ENCODE measurements at regions not wholly inside any gene's neighbourhood (a gene's known extent, or its start where the extent isn't known, plus 50 kb on each side); places are given as distances from the start of the nearest gene placed in this dataset.

DNA sequence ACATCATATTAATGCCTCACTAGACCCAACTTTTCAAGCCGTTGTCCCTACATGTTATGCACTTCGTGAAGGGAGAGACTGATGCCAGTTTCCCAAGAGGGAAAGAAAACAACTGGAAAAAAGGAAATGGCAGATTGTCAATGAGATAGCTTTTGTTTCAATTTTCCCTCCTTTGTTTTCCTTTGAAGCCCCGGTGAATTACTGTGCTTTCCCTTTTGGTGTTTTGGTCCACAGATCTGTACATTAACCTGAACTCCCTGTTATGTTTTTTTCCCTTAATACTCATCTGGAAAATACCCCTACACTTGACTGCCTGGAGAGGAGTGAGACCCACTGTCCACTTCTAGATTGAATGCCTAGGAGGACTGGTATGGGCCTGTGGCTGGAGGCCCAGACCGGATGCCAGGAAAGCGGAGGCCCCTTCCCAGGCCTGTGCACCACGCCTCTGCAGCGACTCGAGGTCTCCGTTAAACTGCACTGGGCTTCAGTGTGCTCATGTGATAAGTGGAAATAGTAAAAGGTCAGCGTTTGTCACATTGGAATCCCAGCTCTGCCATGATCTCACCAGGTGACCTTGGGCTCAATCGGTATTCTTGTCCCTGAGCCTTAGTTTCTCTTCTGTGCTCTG lies 106.4 kb downstream of the GATA6 start:
- H3K27me3 ChIP-seq (ENCODE audit: control insufficient read depth, insufficient read depth), result no peaks in the 10 kb centered on the region
- peak; percentile 40 to 81 for ATAC-seq
- H3K9me3 ChIP-seq (ENCODE audit: control insufficient read depth, low read length), result no peaks in the 10 kb centered on the region
- 46% methylated on average over 10 of the region's 11 CpGs for WGBS
- intact Hi-C loops (cut with DNase I), result loop anchor here in 2 of 4 donors (5.0 to 10.0 kb wide), 2 partner anchors 71 to 189 kb away; no protein-coding TSS in a partner anchor
- peaks cover 5% of the 10 kb centered on the region for H3K4me1 ChIP-seq (ENCODE audit: control insufficient read depth, insufficient read depth, low read length)
- no peak overlapping the region for H3K4me3 ChIP-seq (ENCODE audit: low read length)
- peak overlapping the region; percentile 86 for H3K27ac ChIP-seq (ENCODE audit: low read length)
- peak; percentile 48 to 70 (median 64) for DNase-seq

DNA sequence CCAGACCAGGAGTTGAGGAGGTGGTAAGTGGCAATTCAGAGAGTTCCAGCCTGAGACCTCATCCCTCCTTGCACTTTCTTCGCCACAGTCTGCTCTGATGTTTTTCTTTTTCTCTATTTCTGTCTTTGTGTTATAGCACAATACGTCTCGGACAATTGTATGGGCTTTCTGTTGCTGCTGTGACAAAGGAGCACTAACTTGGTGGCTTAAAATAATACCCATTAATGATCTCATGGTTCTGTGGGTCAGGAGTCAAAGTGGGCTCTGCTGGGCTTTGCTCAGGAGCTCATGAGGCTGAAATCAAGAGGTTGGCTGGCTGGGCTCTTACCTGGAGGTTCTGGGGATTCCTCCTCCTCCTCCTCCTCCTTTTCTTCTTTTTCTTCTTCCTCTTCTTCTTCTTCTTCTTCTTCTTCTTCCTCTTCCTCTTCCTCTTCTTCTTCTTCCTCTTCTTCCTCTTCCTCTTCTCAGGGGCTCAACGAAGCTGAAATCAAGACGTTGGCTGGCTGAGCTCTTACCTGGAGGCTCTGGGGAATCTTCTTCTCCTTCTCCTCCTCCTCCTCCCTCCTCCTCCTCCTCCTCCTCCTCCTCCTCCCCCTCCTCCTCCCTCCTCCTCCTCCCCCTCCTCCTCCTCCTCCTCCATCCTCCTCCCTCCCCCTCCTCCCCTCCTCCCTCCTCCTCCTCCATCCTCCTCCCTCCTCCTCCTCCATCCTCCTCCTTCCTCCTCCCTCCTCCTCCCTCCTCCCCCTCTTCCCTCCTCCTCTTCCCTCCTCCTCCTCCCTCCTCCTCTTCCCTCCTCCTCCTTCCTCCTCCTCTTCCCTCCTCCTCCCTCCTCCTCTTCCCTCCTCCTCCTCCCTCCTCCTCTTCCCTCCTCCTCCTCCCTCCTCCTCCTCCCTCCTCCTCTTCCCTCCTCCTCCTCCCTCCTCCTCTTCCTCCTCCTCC lies 104.0 kb downstream of the GATA6 start:
- no peak overlapping the region for H3K4me3 ChIP-seq (ENCODE audit: low read length)
- peaks cover 4% of the 10 kb centered on the region for H3K4me1 ChIP-seq (ENCODE audit: control insufficient read depth, insufficient read depth, low read length)
- no peaks in the 10 kb centered on the region for H3K9me3 ChIP-seq (ENCODE audit: control insufficient read depth, low read length)
- no peaks in the 10 kb centered on the region for H3K27me3 ChIP-seq (ENCODE audit: control insufficient read depth, insufficient read depth)
- intact Hi-C loops (cut with DNase I), result loop anchor here in 2 of 4 donors (5.0 to 10.0 kb wide), 2 partner anchors 191 to 289 kb away; no protein-coding TSS in a partner anchor
- 94% methylated on average over 5 of the region's 5 CpGs for WGBS
- no peak overlapping the region for H3K27ac ChIP-seq (ENCODE audit: low read length)
- no peak for ATAC-seq
- no peak for DNase-seq

DNA sequence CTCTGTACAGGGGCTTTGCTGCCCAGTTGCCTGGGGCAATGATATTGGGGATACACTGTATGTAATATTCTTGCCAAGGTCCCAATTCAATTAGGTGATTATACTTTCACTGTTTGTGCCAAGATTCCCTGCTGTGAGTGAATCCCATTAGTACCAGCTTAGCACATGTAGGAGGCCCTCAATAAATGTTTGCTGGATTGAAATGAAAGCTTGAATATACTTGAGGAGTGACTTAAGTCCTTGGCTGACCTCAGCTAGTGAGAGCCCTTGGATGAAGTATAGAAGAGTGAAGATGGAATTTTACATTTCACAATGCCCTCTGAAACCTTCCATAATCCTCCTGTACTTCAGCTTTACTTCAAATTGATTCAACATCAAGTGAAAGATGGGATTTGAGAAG lies 102.9 kb downstream of the GATA6 start:
- ATAC-seq, result no peak
- Histone ChIP-seq H3K4me3 (ENCODE audit: low read length) (no peak overlapping the region), H3K4me1 (ENCODE audit: control insufficient read depth, insufficient read depth, low read length) (peaks cover 4% of the 10 kb centered on the region), H3K9me3 (ENCODE audit: control insufficient read depth, low read length) (no peaks in the 10 kb centered on the region), H3K27ac (ENCODE audit: low read length) (peak overlapping the region; percentile 13), H3K27me3 (ENCODE audit: control insufficient read depth, insufficient read depth) (no peaks in the 10 kb centered on the region)
- intact Hi-C loops (cut with DNase I), result loop anchor here in 2 of 4 donors (5.0 to 10.0 kb wide), 2 partner anchors 193 to 290 kb away; no protein-coding TSS in a partner anchor
- DNase-seq, result no peak

DNA sequence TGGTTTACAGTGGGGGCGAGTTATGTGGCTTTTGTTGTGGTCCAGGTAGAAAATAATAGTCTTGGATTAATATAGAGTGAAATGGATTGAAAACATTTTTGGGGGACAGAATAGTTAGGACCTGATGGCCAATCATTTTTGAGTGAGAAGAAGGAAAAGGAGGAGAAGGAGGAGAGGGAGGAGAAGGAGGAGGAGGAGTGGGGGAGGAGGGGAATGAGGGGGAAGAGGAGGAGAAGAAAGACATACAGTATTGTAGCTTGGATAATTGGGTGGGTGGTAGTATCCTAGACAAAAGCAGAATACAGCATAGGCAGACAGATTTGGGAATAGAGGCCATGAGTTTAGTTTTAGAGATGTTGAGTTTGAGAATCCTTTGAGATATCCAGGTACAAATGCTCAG lies 101.6 kb downstream of the GATA6 start:
- H3K4me1 ChIP-seq (ENCODE audit: control insufficient read depth, insufficient read depth, low read length), result peaks cover 4% of the 10 kb centered on the region
- no peak overlapping the region for H3K4me3 ChIP-seq (ENCODE audit: low read length)
- ATAC-seq, result no peak
- 95% methylated on average over 1 of the region's 1 CpG for WGBS
- no peaks in the 10 kb centered on the region for H3K27me3 ChIP-seq (ENCODE audit: control insufficient read depth, insufficient read depth)
- intact Hi-C loops (cut with DNase I), result loop anchor here in 2 of 4 donors (5.0 to 10.0 kb wide), 2 partner anchors 194 to 291 kb away; no protein-coding TSS in a partner anchor
- no peak for DNase-seq
- H3K9me3 ChIP-seq (ENCODE audit: control insufficient read depth, low read length), result no peaks in the 10 kb centered on the region
- peak overlapping the region; percentile 53 for H3K27ac ChIP-seq (ENCODE audit: low read length)

DNA sequence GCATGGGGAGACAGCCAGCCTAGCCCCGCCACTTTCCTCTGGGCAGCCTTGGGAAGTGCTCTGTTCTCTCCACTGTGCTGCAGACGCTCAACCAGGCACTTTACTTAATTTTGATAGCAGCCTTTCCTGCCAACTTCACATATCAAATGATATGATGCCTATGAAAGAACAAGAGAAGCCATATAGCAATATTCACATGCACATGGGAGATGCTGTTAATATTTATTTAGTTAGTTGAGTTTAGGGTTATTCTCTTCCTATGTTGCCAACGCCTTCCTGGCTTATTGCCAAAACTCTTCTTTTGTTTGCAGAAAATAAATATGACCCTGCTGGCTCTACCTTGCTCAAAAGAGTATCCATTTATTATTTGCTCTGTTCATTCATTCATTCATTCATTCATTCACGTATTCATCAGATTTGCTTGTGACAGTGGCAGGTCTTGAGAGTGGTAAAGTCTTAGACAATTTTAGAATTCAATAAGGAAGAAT lies 99.3 kb downstream of the GATA6 start:
- intact Hi-C loops (cut with DNase I), result loop anchor here in 2 of 4 donors (5.0 kb wide), 3 partner anchors 76 to 294 kb away; no protein-coding TSS in a partner anchor
- DNase-seq, result no peak
- no peak for ATAC-seq
- Histone ChIP-seq H3K4me3 (ENCODE audit: low read length) (no peak overlapping the region), H3K9me3 (ENCODE audit: control insufficient read depth, low read length) (no peaks in the 10 kb centered on the region), H3K27ac (ENCODE audit: low read length) (peak overlapping the region; percentile 94), H3K4me1 (ENCODE audit: control insufficient read depth, insufficient read depth, low read length) (peaks cover 4% of the 10 kb centered on the region), H3K27me3 (ENCODE audit: control insufficient read depth, insufficient read depth) (no peaks in the 10 kb centered on the region)
- 59% methylated on average over 4 of the region's 4 CpGs for WGBS

DNA sequence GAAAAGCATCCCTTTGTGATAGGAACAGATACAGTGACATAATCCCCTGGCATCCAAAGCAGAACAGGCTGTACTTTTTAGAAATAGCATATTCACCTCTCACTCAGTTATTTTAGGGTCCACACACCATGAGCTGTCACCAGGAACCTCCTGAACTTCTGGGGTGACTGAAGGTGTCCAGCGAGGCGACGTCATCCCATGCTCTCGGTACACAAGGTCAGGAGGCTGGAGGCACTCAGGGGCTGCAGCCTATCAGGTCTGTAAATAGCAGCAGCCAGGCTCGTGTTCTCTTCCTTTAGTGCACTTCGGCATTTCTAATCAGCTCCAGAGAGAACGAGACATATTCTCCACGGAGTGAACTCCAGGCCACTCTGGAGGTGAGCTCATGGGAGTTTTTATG lies 98.3 kb downstream of the GATA6 start:
- intact Hi-C loops (cut with DNase I), result loop anchor here in 2 of 4 donors (5.0 kb wide), 3 partner anchors 75 to 295 kb away; no protein-coding TSS in a partner anchor
- H3K4me3 ChIP-seq (ENCODE audit: low read length), result no peak overlapping the region
- no peaks in the 10 kb centered on the region for H3K27me3 ChIP-seq (ENCODE audit: control insufficient read depth, insufficient read depth)
- no peaks in the 10 kb centered on the region for H3K9me3 ChIP-seq (ENCODE audit: control insufficient read depth, low read length)
- H3K27ac ChIP-seq (ENCODE audit: low read length), result peak overlapping the region; percentile 94
- WGBS, result 24% methylated on average over 8 of the region's 8 CpGs
- ATAC-seq (peak; percentile 95), DNase-seq (peak; percentile 79 to 88 (median 87))
- H3K4me1 ChIP-seq (ENCODE audit: control insufficient read depth, insufficient read depth, low read length), result peaks cover 4% of the 10 kb centered on the region

DNA sequence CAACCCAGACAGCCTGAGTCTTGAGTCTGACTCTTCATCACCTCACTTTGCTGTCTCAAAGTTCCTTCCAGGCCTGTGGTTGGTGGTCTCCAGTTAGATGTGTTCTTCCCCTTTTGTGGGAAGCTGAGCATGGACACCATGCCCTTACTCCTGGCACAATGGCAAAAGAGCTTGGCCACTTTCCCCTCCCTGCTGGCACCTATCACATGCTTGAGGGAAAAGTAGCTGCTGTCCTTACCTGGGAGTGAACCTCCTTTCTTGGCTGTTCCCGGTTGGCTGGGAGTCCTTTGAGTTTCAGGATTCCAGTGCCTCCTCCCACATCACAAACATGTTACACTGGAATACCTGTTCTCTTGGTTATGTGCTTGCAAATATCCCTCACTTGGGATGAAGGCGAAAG lies 97.8 kb downstream of the GATA6 start:
- peak overlapping the region; percentile 98 for H3K27ac ChIP-seq (ENCODE audit: low read length)
- intact Hi-C loops (cut with DNase I), result loop anchor here in 2 of 4 donors (5.0 kb wide), 3 partner anchors 75 to 295 kb away; no protein-coding TSS in a partner anchor
- peak; percentile 28 to 43 for ATAC-seq

DNA sequence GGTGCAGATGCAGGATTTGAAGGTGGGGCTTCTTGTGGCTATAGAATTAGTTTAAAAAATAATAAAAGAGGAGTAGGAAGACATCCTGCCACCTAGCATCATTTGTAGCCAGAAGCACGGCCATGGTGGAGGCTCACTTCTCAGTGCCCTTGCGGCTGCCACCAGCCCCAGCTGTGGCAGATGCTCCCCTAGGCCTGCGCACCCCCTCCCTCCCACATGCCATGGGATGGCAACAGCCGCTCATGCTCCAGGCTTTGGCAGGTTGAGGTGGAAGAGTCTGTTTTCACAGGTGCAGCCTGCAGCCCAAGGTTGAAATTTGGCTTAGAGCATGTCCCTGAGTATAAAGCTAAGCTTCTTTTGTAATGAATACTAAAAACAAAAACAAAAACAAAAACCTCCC lies 96.4 kb downstream of the GATA6 start:
- peaks cover 4% of the 10 kb centered on the region for H3K4me1 ChIP-seq (ENCODE audit: control insufficient read depth, insufficient read depth, low read length)
- H3K9me3 ChIP-seq (ENCODE audit: control insufficient read depth, low read length), result no peaks in the 10 kb centered on the region
- H3K4me3 ChIP-seq (ENCODE audit: low read length), result peak overlapping the region; percentile 52
- DNase-seq (peak in 2 of 3 donors; percentile 49 to 51), ATAC-seq (no peak)
- no peaks in the 10 kb centered on the region for H3K27me3 ChIP-seq (ENCODE audit: control insufficient read depth, insufficient read depth)
- peak overlapping the region; percentile 98 for H3K27ac ChIP-seq (ENCODE audit: low read length)
- intact Hi-C loops (cut with DNase I), result loop anchor here in 2 of 4 donors (5.0 kb wide), 3 partner anchors 74 to 296 kb away; no protein-coding TSS in a partner anchor
- WGBS, result 80% methylated on average over 4 of the region's 4 CpGs

More for the DNA sequence above, 97.8 kb downstream of the GATA6 start:
- Histone ChIP-seq H3K4me3 (ENCODE audit: low read length) (peak overlapping the region; percentile 52), H3K4me1 (ENCODE audit: control insufficient read depth, insufficient read depth, low read length) (peaks cover 4% of the 10 kb centered on the region), H3K27me3 (ENCODE audit: control insufficient read depth, insufficient read depth) (no peaks in the 10 kb centered on the region), H3K9me3 (ENCODE audit: control insufficient read depth, low read length) (no peaks in the 10 kb centered on the region)
- 65% methylated on average over 2 of the region's 2 CpGs for WGBS
- DNase-seq, result peak in 2 of 3 donors; percentile 42 to 50

DNA sequence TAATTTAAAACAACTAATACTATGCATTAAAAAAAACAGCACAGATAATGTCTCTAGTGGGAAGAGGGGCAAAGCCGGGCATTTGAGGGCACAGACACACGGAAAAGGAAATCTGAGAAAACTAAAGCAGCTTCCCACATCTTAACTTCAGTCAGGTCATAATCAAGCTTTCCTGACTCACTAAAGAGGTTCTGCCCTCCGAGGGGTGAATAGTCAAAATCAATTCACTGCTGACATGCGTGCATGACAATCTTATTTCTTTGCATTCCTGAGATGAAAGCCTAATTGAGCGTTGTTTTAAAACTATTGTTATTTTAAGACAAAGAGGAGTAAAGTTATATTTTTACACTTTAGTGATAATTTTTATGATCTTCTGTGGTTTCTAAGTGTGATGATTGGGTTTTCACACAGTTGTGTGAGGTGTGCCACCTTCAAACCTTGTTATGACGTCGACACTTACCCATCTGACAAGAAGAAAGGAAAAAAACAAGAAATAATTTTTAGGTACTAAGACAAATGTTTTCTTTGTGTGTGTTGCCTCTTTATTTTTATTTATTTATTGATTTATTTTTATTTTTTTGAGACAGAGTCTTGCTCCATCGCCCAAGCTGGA lies 90.9 kb downstream of the GATA6 start:
- 87% methylated on average over 8 of the region's 8 CpGs for WGBS
- no peaks in the 10 kb centered on the region for H3K9me3 ChIP-seq (ENCODE audit: control insufficient read depth, low read length)
- ATAC-seq (no peak), DNase-seq (no peak)
- peaks cover 2% of the 10 kb centered on the region for H3K4me1 ChIP-seq (ENCODE audit: control insufficient read depth, insufficient read depth, low read length)
- no peak overlapping the region for H3K4me3 ChIP-seq (ENCODE audit: low read length)
- H3K27ac ChIP-seq (ENCODE audit: low read length), result no peak overlapping the region
- no peaks in the 10 kb centered on the region for H3K27me3 ChIP-seq (ENCODE audit: control insufficient read depth, insufficient read depth)
- intact Hi-C loops (cut with DNase I), result no loop called here

DNA sequence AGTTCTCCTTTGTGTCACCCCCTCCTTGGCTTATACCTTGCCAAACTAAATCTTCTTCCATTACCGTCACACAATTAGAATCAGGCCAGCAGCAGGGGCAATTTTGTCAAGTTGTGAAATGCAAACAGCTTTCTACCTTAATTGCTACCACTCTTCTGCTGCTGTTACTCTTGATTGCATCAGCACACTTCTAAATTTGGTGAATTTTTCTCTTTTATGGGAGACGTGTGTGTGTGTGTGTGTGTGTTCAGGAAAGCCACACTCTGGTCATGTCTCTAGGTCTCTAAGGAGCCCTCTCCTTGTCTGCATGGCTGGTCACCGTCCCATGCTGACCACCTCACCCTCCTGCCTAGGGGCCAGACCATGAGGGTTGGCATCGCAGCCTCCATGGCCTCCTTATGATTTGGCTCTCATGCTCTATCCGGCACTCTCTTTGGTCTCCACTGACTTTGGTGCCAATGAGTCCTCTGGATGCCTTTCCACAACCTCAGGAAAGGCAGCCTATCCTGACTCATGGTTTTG lies 87.7 kb downstream of the GATA6 start:
- ATAC-seq (no peak), DNase-seq (no peak)
- Histone ChIP-seq H3K27ac (ENCODE audit: low read length) (no peak overlapping the region), H3K4me1 (ENCODE audit: control insufficient read depth, insufficient read depth, low read length) (peaks cover 2% of the 10 kb centered on the region), H3K9me3 (ENCODE audit: control insufficient read depth, low read length) (no peaks in the 10 kb centered on the region), H3K27me3 (ENCODE audit: control insufficient read depth, insufficient read depth) (no peaks in the 10 kb centered on the region), H3K4me3 (ENCODE audit: low read length) (no peak overlapping the region)
- intact Hi-C loops (cut with DNase I), result no loop called here
- WGBS, result 81% methylated on average over 5 of the region's 5 CpGs
